Progenitor cell of endocrine pancreas (in vitro differentiated cells): ENCODE measurements at regions not wholly inside any gene's neighbourhood (a gene's known extent, or its start where the extent isn't known, plus 50 kb on each side); places are given as distances from the start of the nearest gene placed in this dataset.

ENCODE experiments used
- DNase-seq: peaks from one replicate; pipeline ENCODE4 v3.0.0; 2021; ENCODE audit warnings: low spot score; ENCODE audit not compliant: unreplicated experiment
- H3K27ac Mint-ChIP-seq: 2 replicates; pipeline ENCODE4 v1.8.0; 2021; ENCODE audit warnings: mild to moderate bottlenecking, moderate library complexity, mixed read lengths
- H3K27me3 Mint-ChIP-seq: 2 replicates; pipeline ENCODE4 v1.8.0; 2021; ENCODE audit warnings: mixed read lengths
- H3K36me3 Mint-ChIP-seq: 2 replicates; pipeline ENCODE4 v1.8.0; 2022; ENCODE audit warnings: mixed read lengths; ENCODE audit not compliant: insufficient read depth
- H3K4me1 Mint-ChIP-seq: 2 replicates; pipeline ENCODE4 v1.8.0; 2021; ENCODE audit warnings: low read depth, mixed read lengths
- H3K4me3 Mint-ChIP-seq: 2 replicates; pipeline ENCODE4 v1.8.0; 2021; ENCODE audit warnings: low read depth, mild to moderate bottlenecking, moderate library complexity, mixed read lengths
- H3K9me3 Mint-ChIP-seq: 2 replicates; pipeline ENCODE4 v1.8.0; 2021; ENCODE audit warnings: low read depth, mixed read lengths
- CTCF ChIP-seq: fragments of 200-600 bp; sonication (generic); IDR thresholded peaks from one replicate; pipeline ENCODE4 v1.5.0; 2021; ENCODE audit warnings: antibody characterized with exemption, mild to moderate bottlenecking; ENCODE audit not compliant: unreplicated experiment

- Mint-ChIP-seq H3K9me3 (peaks cover 23% of the 10 kb centered on the region), H3K4me3 (no peak overlapping the region), H3K27me3 (no peaks in the 10 kb centered on the region), H3K4me1 (no peaks in the 10 kb centered on the region), H3K27ac (no peak overlapping the region), H3K36me3 (no peaks in the 10 kb centered on the region)
- no peak for DNase-seq
- TF ChIP-seq CTCF: no peak
Measured at GRCh38 chrX:20989361-20989760, 384.9 kb upstream of the CNKSR2 start.

GRCh38 chrX:20988804-20989203 is 385.4 kb upstream of the CNKSR2 start:
- peaks cover 23% of the 10 kb centered on the region for H3K9me3 Mint-ChIP-seq
- H3K27me3 Mint-ChIP-seq: no peaks in the 10 kb centered on the region
- no peak for DNase-seq
- no peaks in the 10 kb centered on the region for H3K4me1 Mint-ChIP-seq
- H3K36me3 Mint-ChIP-seq: no peaks in the 10 kb centered on the region
- no peak for TF ChIP-seq CTCF
- H3K27ac Mint-ChIP-seq: no peak overlapping the region
- no peak overlapping the region for H3K4me3 Mint-ChIP-seq

- H3K9me3 Mint-ChIP-seq: peaks cover 23% of the 10 kb centered on the region
- DNase-seq: no peak
- H3K27me3 Mint-ChIP-seq: no peaks in the 10 kb centered on the region
- H3K36me3 Mint-ChIP-seq: no peaks in the 10 kb centered on the region
- no peaks in the 10 kb centered on the region for H3K4me1 Mint-ChIP-seq
- no peak overlapping the region for H3K4me3 Mint-ChIP-seq
- H3K27ac Mint-ChIP-seq: no peak overlapping the region
- TF ChIP-seq CTCF: no peak
Measured at GRCh38 chrX:20988118-20988517, 386.1 kb upstream of the CNKSR2 start.

- H3K36me3 Mint-ChIP-seq: peaks cover 1% of the 10 kb centered on the region
- H3K4me3 Mint-ChIP-seq: no peak overlapping the region
- no peaks in the 10 kb centered on the region for H3K27me3 Mint-ChIP-seq
- no peak for TF ChIP-seq CTCF
- DNase-seq: no peak
- H3K4me1 Mint-ChIP-seq: no peaks in the 10 kb centered on the region
- H3K9me3 Mint-ChIP-seq: peaks cover 3% of the 10 kb centered on the region
- no peak overlapping the region for H3K27ac Mint-ChIP-seq
Measured at GRCh38 chrX:20980426-20980825, 393.8 kb upstream of the CNKSR2 start.

GRCh38 chrX:20974326-20974725 is 399.9 kb upstream of the CNKSR2 start:
- no peak overlapping the region for H3K4me3 Mint-ChIP-seq
- H3K27me3 Mint-ChIP-seq: no peaks in the 10 kb centered on the region
- H3K4me1 Mint-ChIP-seq: peaks cover 4% of the 10 kb centered on the region
- TF ChIP-seq CTCF: no peak
- peaks cover 3% of the 10 kb centered on the region for H3K9me3 Mint-ChIP-seq
- H3K36me3 Mint-ChIP-seq: no peaks in the 10 kb centered on the region
- no peak overlapping the region for H3K27ac Mint-ChIP-seq
- DNase-seq: no peak
